ENCODE measurements at regions not wholly inside any gene's neighbourhood (a gene's known extent, or its start where the extent isn't known, plus 50 kb on each side); places are given as distances from the start of the nearest gene placed in this dataset.
A peak's percentile ranks its signal among the peaks of the same experiment; 100 is the strongest.
"Not testable (repeated sequence)": the region's sequence is repeated elsewhere in the genome, so short reads cannot be mapped to it uniquely, and the experiment has no call there.

GRCh38 chr17:64787255-64787920, 125.3 kb upstream of the SMURF2 start:
- in situ Hi-C loops (cut with MboI; ENCODE audit: low pct_unique_long_range_greater_than_20kb, low sequenced_read_pairs) = no loop called here
- no peak for DNase-seq

GRCh38 chr17:64786337-64786736, 124.2 kb upstream of the SMURF2 start:
- in situ Hi-C loops (cut with MboI; ENCODE audit: low pct_unique_long_range_greater_than_20kb, low sequenced_read_pairs) = no loop called here

DNA sequence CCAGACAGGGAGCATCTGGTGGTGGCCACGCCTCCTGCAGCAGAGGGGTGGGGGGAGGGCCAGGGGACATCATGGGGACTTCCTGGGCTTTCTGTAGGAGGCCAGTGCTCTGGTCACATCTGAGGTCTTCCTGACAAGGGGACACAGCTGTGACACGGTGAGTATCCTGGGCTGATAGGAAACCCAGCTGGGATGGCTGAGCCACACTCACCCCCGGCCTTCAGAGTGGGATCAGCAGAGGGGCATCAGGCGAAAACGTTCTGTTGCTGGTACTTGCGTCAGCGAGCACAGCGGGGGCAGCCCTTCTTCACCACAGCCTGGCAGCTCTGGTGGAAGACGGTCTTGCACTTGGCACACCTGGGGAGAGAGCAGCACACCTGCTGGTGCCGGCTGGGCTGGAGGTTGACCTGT, 122.9 kb upstream of the SMURF2 start:
- DNase-seq = no peak
- in situ Hi-C loops (cut with MboI; ENCODE audit: low pct_unique_long_range_greater_than_20kb, low sequenced_read_pairs) = no loop called here

More at GRCh38 chr17:64786337-64786736, 124.2 kb upstream of the SMURF2 start:
- no peak for DNase-seq

GRCh38 chr17:64784353-64785010, 122.4 kb upstream of the SMURF2 start:
- no peak for DNase-seq
- in situ Hi-C loops (cut with MboI; ENCODE audit: low pct_unique_long_range_greater_than_20kb, low sequenced_read_pairs) = no loop called here

DNA sequence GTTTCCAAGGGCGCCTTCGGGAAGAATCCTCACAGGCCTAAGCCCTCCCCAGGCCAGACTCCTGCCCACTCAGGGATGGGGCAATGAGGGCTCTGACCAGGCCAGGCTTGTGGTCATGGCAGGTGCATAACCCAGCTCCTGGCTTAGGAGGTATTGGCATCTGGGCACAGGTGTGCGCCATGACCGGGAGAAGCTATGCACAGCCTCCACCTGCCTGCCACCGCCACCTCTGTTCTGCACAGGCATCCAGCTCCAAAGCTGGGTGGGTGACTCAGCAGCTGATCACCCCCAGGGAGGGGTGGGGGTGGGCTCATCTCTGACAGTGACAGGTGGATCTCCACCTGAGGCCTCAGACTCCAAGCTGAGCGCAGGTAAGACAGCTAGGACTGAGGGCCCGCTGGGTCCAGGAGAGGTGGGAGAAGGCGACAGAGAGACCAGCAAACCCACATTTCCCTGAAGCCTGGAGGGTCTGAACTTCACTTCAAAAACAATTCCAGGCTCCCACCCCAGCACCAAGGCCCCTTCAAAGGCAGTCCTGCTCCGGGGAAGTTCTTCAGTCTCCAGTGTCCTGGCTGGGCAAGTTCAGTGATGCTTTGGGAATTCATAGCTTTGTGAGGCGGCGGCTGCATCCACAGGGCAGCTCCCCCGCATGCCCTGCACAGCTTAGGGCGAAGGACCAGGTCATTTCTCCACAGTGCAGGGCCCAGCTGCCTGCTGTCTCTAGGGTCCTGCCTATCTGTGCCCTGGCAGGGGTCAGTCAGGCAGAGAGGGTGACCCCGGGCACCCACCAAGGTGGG, 121.6 kb upstream of the SMURF2 start:
- DNase-seq = no peak
- in situ Hi-C loops (cut with MboI; ENCODE audit: low pct_unique_long_range_greater_than_20kb, low sequenced_read_pairs) = no loop called here

- in situ Hi-C loops (cut with MboI; ENCODE audit: low pct_unique_long_range_greater_than_20kb, low sequenced_read_pairs) = no loop called here
Observed at GRCh38 chr17:64783031-64783461, 120.9 kb upstream of the SMURF2 start.

GRCh38 chr17:64781810-64782555, 119.9 kb upstream of the SMURF2 start:
- in situ Hi-C loops (cut with MboI; ENCODE audit: low pct_unique_long_range_greater_than_20kb, low sequenced_read_pairs) = no loop called here

More at GRCh38 chr17:64783031-64783461, 120.9 kb upstream of the SMURF2 start:
- no peak for DNase-seq

DNA sequence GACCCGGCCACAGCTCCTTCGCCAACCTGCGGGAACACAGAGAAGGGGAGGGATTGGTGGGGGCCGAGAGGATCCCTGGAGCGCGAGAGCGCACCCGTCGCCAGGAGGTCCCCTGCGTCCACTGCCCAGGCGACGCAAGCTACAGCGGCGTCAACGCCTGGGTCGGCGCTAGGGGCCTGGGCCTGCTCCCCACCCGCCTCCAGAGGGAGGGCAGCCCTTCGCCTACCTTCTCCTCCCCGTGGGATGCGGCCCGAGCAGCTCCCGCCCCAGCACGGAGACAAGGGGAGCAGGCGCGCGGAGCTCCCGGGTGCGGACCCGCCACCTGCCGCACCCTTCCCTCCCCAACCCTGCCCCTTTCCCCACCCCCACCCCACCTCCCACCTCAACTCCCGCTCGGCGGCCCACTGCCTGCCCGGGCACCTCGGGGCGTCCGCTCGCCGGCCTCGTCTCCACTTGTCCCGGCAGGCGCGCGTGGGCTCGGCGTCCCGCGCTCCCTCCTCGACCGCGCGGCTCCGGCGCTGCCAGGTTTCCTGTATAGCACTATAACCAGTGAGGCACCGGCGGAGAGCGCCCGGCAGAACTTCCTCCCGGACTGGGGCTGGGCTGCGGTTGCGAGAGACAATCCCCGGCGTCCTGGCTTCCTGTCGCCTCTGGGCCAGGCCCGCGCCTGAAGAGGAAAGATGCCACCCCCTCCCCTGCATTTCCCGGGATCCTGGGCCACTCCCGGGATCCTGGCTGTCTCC, 119.1 kb upstream of the SMURF2 start:
- DNase-seq = peak; percentile 76
- in situ Hi-C loops (cut with MboI; ENCODE audit: low pct_unique_long_range_greater_than_20kb, low sequenced_read_pairs) = no loop called here

More at GRCh38 chr17:64781810-64782555, 119.9 kb upstream of the SMURF2 start:
- no peak for DNase-seq

DNA sequence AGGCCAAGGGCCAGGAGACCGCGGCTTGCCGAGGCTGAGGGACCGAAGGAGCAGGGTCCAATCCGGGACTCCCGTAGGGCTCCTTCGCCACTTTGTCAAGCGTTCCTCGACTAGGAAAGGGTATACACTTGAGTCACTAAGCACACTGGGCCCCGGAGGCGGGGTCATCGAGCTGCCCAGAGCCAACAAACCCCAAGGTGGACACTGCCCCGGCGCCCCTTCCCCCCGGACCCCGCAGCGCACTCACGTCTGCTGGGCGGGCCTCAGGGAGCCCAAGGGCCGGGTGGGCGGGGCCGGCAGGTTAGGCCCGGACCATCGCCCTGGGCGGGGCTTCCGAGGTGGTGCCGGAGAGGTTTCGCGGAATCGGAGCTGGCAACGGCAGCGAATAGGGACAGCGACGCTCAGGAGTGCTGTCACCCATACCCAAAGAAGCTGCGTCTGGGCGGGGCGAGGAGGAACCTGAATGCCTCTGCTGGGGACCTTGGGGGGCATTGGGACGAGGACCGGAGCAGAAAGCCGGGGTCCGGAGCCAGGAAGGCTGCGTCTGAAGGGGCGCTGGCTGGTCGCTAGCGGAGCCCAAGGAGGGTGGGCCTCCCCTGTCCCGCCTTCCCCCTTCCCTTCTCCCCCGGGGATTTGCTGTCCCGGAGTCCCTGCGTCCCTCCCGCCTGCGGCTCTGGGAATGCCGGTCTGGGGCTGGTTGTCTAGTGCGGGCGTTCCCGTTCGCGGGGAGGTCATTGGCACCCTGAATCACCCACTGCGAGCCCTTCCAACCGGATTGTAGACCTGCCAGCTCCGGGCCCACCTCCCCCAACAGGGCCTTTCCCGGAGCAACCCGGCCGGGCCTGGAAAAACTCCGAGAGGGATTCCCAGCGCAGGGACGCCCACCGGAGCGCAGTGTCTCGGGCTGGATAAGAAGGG, 118.2 kb upstream of the SMURF2 start:
- in situ Hi-C loops (cut with MboI; ENCODE audit: low pct_unique_long_range_greater_than_20kb, low sequenced_read_pairs) = no loop called here
- no peak for DNase-seq

DNA sequence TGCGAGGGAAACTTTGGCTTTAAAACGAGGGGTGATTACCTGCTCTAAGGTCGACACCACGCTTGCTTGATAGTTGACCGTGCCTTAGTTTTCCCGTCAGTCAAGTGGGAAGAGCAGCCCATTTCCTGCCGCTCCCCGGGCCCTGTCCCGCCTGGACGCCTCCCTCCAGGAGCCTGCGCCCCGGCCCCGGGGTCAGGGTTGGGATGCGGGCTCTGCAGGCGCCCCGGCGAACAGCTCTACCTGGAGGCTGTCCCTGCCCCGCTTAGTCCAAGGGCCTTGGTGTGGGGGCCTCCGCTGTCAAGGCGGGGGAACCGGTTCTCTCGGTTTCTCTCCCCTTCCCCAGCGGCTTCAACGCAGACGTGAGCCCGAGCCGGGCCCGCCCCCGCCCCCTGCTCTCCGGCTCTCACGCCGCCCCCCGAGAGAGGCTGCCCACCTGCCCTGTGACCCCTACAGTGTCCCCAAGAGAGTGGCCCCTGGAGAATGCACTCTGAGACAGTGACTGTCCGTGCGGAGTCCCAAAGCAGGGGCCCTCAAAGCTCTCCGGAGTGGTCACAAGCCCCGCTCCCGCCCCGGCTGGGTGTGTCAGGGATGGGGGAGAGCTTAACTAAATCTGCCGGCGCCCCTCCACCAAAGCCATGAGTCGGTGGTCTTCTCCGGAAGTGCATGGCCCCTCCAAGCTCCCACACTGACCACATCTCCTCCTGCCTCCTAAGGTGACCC, 117.4 kb upstream of the SMURF2 start:
- no peak for DNase-seq
- in situ Hi-C loops (cut with MboI; ENCODE audit: low pct_unique_long_range_greater_than_20kb, low sequenced_read_pairs) = no loop called here

GRCh38 chr17:64779098-64779375, 116.9 kb upstream of the SMURF2 start:
- in situ Hi-C loops (cut with MboI; ENCODE audit: low pct_unique_long_range_greater_than_20kb, low sequenced_read_pairs); DNase-seq: not testable (repeated sequence)

GRCh38 chr17:64778240-64779097, 116.4 kb upstream of the SMURF2 start:
- in situ Hi-C loops (cut with MboI; ENCODE audit: low pct_unique_long_range_greater_than_20kb, low sequenced_read_pairs) = no loop called here
- no peak for DNase-seq

- in situ Hi-C loops (cut with MboI; ENCODE audit: low pct_unique_long_range_greater_than_20kb, low sequenced_read_pairs) = no loop called here
- DNase-seq = peak; percentile 51
Observed at GRCh38 chr17:64777415-64778239, 115.5 kb upstream of the SMURF2 start.

DNA sequence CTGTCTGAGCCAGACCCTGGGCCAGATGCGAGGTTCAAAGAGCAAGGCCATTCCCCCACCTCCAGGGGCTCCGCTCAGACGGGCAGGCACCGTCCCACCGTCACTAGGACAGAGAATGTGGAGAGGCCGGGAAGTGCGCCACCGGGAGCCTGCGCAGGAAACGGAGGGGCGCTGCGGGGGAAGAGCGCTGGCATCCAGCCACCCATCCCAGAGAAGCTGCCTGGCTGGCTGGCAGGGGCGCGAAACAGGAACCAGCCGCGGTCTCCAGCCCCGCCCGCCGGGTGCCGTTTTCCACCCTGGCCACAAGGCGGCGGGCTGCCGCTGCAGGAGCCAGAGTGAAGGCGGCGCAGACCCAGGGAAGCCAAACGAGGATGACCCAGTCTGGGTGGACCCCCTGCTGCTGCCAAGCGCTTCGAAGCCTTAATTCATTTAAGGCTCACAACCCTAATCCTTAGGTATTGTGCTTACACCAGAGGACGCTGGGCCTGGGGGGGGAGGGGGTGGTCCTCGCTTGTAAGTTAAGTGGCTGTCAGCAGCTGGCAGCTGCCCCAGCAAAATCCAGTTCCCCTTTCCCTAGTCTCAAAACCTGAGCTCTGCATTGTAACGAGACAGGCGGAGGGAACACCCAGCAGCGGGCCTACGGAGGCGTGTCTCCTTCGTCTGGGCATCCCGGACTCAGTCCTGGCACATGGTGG, 114.8 kb upstream of the SMURF2 start:
- peak; percentile 96 for DNase-seq
- in situ Hi-C loops (cut with MboI; ENCODE audit: low pct_unique_long_range_greater_than_20kb, low sequenced_read_pairs) = not testable (repeated sequence)

Data from KBM-7 (cell line).